HepG2 (cell line): ENCODE measurements at regions not wholly inside any gene's neighbourhood (a gene's known extent, or its start where the extent isn't known, plus 50 kb on each side); places are given as distances from the start of the nearest gene placed in this dataset.

Source experiments
- AFF4 ChIP-seq: sonication (generic); formaldehyde crosslinking; IDR thresholded peaks from 2 replicates; pipeline ENCODE4 v1.4.0; 2020; ENCODE audit warnings: missing genetic modification reagents
- CTCF ChIP-seq: sonication (generic); formaldehyde crosslinking; IDR thresholded peaks from 2 replicates; pipeline ENCODE4 v1.5.0; 2020; ENCODE audit warnings: mild to moderate bottlenecking, missing genetic modification reagents, moderate library complexity
- EP300 ChIP-seq, 3 experiments: sonication (generic) in 1 of 3; formaldehyde crosslinking in 1 of 3; IDR thresholded peaks; 2 replicates each; pipeline versions ENCODE4 v1.5.1 to v1.6.1; 2011 to 2020; ENCODE audit warnings: low read depth in 2 of 3, low read length in 2 of 3, borderline replicate concordance in 1 of 3, improper control_type of control experiment in 1 of 3, mild to moderate bottlenecking in 1 of 3, missing genetic modification reagents in 1 of 3, moderate library complexity in 1 of 3
- MAZ ChIP-seq, 2 experiments: sonication (generic) in 1 of 2; formaldehyde crosslinking in 1 of 2; IDR thresholded peaks; 2 replicates each; pipeline versions ENCODE4 v1.5.0 to v1.6.1; 2012 to 2020; ENCODE audit warnings: low read depth in 2 of 2, mild to moderate bottlenecking in 2 of 2, borderline replicate concordance in 1 of 2, improper control_type of control experiment in 1 of 2, low read length in 1 of 2, missing genetic modification reagents in 1 of 2, moderate library complexity in 1 of 2
- PBX3 ChIP-seq: sonication (generic); formaldehyde crosslinking; IDR thresholded peaks from 2 replicates; pipeline ENCODE4 v1.8.1; 2023; ENCODE audit warnings: missing genetic modification reagents, inconsistent platforms, borderline replicate concordance
- TARDBP ChIP-seq: sonication (generic); formaldehyde crosslinking; IDR thresholded peaks from 2 replicates; pipeline ENCODE4 v1.8.0; 2022; ENCODE audit warnings: mild to moderate bottlenecking, missing genetic modification reagents
- ZBTB10 ChIP-seq: sonication (generic); formaldehyde crosslinking; IDR thresholded peaks from 2 replicates; pipeline ENCODE4 v1.4.0; 2020; ENCODE audit warnings: missing genetic modification reagents, borderline replicate concordance
- ZNF766 ChIP-seq: sonication (generic); formaldehyde crosslinking; IDR thresholded peaks from 2 replicates; pipeline ENCODE4 v1.5.0; 2020; ENCODE audit warnings: missing genetic modification reagents, borderline replicate concordance

GRCh38 chr2:2800001-2800400 lies 468.9 kb upstream of the MYT1L start:
- no peak for TF ChIP-seq MAZ (IDR thresholded peaks at IDR 0.05; ENCODE audit: borderline replicate concordance, low read depth, low read length)
- TF ChIP-seq MAZ (CRISPR knock-in tag; IDR thresholded peaks at IDR 0.05; ENCODE audit: low read depth): no peak
- TF ChIP-seq EP300 (IDR thresholded peaks at IDR 0.05; ENCODE audit: low read depth in 2 of 2, low read length in 2 of 2): no peak
- TF ChIP-seq EP300 (CRISPR knock-in tag; IDR thresholded peaks at IDR 0.05; ENCODE audit: borderline replicate concordance): no peak
- no peak for TF ChIP-seq PBX3 (CRISPR knock-in tag)
- no peak for TF ChIP-seq TARDBP (CRISPR knock-in tag)
- TF ChIP-seq ZNF766 (CRISPR knock-in tag): no peak
- TF ChIP-seq CTCF (CRISPR knock-in tag): no peak
- no peak for TF ChIP-seq AFF4 (CRISPR knock-in tag)
- no peak for TF ChIP-seq ZBTB10 (CRISPR knock-in tag)
